Cardiac septum (tissue), 1 donor: ENCODE measurements at regions not wholly inside any gene's neighbourhood (a gene's known extent, or its start where the extent isn't known, plus 50 kb on each side); places are given as distances from the start of the nearest gene placed in this dataset.

ENCODE experiments used
- DNase-seq: peaks from one replicate; pipeline ENCODE4 v3.0.0-alpha.2; 2020; ENCODE audit warnings: low spot score
- intact Hi-C: fragments of 100-400 bp; cut with DNase I; formaldehyde crosslinking; loops from one replicate; pipeline ENCODE4 v1.14.0; 2022
- donor health status: DM: no; HTN: no; CAD: no.

DNA sequence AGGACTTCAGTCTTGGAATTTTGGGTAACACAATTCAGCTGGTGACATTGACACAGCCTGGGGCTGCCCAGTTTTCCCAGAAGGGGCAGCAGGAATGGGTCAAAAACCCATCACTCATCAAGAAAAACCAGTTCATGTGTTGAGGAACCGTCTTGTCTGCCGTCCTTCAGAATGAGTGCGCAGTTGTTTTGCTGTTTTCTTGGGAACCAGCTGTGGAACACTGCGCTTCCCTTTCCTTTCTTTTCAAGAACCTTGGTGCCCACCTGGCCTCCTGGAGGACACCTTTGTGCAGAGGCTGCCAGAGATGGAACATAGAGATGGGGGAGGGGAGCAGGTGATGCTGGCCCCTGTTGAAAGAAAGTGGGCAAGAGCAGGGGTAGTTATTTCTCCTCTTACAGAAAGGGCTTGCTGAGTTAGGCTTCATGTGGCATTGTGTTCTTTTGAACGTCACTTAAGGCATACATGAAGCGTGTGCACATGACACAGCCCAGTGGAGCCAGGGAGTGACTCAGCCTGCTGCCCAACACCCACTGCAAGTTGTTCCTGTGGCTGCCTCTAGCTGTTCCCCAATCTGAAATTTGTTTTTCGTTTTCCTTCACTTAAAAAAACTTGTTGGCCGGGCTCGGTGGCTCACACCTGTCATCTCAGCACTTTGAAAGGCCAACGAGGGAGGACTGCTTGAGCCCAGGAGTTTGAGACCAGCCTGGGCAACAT lies 87.4 kb upstream of the TNS3 start:
- DNase-seq = peak; percentile 81
- intact Hi-C loops = no loop called here

DNA sequence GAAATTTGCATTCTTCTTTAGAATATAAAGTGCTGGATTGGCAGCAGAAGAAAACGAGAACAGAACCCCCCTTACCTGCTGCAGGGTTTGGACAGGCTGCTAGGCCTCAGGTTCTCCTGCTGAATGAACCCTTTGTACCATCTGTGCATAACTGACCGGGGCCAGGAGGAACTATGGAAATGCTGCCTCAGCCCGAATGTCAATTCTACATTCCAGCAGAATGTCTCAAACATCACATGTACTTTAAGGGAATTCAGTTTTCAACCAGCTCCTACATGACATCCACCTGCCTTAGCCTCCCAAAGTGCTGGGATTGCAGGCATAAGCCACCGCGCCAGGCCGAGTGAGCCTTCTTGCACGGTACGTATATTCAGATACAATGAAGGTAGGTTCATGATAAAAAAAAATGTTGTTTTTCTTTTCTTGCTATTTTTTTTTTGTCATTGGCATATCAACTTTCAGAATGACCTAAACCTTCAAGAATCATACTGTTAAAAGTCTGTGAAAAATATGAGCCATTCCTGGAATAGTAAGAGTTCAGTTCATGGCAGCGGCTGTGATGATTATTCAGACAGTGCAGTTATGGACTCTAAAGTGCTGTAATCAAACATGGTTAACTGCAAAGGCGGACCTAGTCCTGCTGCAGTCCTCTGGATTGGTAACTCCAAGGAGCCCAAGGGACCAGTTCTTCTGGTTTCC lies 84.4 kb upstream of the TNS3 start:
- DNase-seq = peak; percentile 5
- intact Hi-C loops = no loop called here

DNA sequence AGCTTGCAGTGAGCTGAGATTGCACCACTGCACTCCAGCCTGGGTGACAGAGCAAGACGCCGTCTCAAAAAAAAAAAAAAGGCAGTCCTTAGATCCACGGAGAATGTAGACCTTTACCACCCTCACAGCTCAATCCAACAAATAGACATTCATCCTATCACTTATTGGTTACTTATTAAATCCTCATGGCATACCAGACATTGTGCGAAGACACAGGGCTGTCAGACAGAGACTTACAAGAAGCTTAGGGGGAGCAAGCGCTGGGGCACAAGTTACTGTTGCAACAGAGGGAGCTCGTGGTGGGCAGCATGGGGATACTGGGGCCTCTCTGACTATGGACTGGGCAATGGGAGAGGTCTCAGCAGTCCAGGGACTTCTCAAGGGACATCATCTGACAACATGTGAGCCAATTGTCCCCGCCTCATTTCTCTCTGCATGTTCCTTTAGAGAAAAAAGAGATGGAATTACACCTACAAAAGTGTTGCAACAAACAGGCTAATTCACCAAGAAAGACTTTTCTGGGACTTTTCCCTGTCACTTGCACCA lies 82.8 kb upstream of the TNS3 start:
- peak; percentile 26 for DNase-seq
- intact Hi-C loops = no loop called here

DNA sequence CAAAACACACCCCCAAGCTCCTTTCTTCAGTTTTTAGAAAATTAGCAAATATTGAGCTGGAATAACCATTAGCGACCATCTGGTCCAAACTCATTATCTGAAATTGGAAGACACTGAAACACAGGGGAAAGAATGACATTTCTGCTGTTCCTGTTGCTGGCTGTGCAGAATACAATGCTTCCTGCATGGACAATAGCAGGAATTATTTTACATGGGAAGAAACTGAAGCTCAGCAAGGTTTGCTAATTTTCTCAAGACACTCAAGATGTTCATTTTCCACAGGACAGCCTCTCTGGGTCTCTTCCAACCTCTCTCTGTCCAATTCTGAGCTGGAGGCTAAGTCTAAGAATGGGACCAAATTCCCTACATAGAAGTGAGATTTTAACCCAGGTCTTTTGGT lies 81.9 kb upstream of the TNS3 start:
- intact Hi-C loops = no loop called here

DNA sequence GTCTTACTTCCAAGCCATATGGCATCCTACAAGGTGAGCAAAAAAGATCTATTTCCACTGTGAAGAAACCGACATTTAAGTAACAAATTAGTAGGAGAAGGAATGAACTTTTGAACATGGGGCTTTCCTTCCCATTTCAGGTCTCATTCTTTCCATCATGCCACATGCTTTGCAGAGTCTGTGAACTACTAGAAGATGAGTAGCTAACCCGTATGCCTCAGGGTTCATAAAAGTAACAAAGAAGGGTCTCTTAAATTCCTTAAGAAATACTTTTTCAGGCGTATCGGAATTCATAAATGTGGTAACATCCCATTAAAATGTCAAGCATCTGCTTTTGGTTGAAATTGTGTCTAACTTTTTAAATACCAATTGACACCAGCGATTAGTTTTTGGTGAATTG lies 81.3 kb upstream of the TNS3 start:
- intact Hi-C loops = no loop called here
- DNase-seq = no peak

More for the DNA sequence above, 81.9 kb upstream of the TNS3 start:
- no peak for DNase-seq

DNA sequence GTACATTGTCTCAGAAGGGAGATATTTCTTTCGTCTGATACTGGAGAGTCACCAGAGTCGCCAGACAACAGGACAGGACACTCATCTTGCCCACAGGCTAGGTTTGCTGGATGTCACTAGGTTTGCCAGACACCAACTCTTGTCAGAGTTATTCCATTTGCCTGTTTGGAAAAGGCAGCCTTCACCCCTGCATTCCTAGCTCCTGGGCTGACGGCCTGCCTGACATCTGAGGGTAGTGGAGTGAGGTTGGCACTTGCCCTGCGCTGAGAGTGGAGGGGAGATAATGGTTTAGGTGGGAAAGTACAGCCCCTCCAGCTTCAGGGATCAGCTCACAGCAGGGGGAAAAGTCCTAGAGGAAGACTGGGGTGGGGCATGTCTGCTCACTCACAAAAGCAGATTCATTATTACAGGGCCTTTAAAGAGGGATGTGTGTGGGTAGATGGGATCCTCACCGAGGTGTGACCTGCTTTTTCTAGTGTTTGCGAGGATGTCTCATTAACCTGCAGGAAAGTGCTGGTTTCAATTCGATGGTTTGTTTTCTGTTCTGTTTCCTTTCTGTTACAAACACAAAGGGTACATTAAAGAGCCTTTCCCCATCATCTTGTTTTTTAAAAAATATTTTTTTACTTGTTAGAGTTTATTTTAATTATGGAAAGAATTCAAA lies 79.3 kb upstream of the TNS3 start:
- no peak for DNase-seq
- intact Hi-C loops = no loop called here

DNA sequence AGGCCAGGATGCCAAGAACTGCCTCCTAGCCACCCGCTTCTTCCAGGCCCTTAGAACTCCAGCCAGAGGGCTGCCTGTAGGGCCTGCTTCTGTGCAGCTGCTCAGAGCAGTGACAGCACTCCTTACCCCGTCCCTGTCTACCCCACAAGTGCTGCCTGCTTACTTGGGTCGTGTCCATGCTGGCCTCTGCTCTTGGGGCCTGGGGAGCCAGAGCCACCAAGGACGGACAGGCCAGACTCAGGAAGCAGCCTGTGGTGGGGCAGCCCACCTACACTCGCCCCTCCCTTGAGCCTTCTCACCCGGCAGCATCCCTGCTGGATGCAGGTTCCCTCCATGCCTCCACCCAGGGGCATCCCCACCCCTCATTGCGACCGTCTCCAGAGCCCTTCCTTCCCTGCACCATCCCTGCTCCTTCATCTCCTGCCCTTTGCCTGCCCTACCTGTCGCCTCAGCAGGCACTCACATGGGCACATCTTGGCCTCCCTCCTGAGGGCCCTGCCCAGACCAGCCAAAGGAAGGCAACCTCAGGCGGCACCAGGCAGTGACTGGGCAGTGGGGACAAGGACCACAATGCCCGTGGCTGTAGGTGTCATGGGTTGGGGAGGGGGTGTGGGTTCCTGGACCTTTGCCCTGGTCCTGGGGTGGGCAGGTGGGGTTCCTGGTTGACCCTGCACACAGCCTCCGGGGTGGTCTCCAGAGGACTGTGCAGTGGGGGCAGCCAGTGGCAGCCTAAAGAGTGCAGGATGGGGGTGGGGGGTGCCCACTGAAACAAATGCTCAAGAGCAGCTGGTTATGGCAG lies 78.0 kb upstream of the TNS3 start:
- intact Hi-C loops = no loop called here
- DNase-seq = no peak

DNA sequence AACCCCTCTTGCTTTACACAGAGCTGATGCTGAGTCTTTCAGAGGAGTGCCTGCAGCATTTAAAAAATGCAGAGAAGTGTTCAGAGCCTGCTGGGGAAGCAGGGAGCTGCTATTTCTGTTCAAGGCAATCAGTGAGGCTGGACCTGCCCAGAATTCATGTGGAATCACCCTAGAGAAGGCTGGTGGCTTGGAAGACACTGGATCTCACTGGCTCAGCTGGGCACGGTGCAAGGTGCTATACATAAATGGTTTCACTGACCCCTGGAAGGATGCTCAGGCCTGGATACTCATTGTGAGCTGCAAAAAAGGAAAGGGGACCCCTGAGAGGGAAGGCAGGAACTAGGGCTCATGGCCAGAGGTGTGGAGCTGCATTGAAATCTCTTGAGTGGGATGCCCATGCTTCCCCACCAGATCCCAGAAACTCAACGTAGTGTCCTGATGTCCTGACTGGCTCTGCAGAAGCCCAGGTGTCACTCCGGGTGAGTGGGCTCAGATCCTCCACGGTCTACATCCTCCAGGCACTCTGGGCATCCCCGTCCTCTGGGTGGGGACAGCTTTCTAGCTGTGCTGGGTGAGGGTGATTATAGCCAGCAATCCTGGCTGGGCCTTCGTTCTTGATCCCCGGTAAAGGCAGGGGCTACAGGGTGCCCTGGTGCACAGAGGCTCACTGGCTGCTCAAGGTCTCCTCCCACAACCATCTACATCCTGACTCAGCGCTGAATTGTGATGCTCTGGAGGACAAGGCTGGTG lies 77.2 kb upstream of the TNS3 start:
- intact Hi-C loops = no loop called here
- no peak for DNase-seq

DNA sequence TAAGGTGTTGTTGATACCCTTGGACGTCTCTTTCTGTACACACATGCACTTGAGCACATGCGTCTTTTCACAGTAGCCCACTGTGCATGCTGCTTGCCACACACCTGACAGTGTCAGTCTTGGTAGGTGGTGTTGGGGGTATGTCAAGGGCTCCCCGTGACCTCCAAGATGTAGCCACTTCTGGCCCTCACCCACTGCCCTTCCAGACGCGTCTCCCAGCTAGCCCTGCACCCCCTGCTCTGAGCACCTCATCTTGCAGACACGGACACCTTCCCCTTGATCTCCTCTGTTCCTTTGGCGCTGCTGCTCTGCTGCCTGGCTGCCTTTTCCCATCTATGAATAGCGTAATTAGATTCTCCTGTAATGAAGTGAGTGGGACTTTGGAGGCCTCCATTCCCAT lies 75.2 kb upstream of the TNS3 start:
- no peak for DNase-seq
- intact Hi-C loops = no loop called here

DNA sequence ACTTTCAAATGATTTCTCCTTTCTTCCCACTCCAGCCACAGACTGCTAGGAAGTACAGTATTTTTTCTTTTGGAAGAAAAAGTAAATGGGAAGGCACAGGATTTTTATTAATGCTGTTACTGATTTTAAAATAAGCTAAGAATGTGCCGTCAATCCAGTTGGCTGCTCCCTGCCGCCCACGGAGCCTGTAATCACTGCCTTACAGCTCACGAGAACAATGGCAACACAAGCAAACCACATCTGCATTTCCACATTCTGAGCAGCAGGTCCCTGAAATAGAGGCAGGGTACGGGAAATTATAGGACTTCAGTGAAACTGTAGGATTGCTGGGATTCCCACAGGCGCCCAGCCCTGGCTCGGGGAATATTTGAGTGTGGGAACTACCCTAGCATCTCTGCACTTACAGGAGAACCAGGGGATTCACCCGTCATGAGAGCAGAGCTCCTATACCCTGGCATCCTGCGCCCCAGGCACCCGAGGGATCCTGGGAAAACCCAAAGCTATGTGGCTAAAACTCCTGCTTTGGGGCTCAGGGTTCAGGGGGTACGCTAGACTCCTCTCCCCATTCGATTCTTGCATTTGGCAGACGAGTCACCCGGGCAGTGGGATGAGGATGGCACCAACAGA lies 72.9 kb upstream of the TNS3 start:
- intact Hi-C loops = no loop called here
- no peak for DNase-seq

DNA sequence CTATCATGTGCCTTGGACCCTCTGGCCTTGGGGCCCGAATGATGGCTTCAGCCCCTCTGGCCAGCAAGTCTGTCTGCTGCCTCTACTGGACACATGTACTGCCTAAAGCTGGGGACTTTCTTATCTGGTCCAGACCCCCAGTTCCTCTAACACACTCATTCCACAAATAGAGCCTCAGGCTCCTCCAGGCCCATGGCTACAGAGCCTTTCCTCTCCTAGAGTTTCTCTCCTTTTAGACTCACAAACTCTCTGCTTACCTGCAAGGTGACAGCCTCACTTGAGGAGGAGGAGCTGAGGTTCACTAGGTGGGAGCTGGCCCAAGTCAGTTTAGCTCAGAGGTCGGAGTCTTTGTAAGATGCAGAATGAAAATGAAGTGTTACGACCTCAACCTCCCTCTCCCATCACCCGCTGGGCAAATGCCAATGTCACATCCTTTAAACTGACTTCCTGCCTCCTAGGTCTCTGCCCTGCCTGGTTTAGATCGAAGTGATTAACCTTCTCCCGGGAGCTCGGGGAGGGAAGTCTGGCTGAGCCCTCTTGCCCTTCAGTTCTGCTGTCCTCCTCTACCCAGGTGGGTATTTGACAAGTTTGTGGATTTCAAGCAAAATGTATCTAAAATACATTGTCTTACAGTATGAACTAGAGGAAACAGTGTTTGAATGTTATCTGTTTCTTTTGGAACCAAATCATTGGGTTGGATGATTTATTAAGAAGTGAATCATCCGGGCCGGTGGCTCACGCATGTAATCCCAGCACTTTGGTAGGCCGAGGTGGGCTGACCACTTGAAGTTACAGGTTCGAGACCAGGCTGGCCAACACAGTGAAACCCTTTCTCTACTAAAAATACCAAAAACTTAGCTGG lies 71.9 kb upstream of the TNS3 start:
- intact Hi-C loops = no loop called here
- no peak for DNase-seq

DNA sequence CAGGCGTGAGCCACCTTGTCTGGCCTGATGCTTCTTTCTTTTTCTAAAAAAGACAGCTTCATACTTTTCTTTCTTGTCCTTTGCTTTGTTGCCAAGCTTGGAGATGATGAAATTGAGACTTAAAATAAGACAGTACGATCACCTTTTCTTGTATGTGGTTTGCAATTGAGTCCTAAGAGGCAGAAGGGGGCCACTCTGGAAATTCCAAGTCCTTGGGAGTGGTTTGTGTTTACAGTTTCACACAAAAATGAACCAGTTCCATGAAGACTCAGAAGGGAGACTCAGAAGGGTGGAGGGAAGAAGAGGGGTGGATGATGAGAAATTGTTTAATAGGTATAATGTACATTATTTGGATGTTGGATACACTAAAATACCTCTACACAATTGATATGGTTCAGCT lies 70.7 kb upstream of the TNS3 start:
- intact Hi-C loops = no loop called here
- no peak for DNase-seq

DNA sequence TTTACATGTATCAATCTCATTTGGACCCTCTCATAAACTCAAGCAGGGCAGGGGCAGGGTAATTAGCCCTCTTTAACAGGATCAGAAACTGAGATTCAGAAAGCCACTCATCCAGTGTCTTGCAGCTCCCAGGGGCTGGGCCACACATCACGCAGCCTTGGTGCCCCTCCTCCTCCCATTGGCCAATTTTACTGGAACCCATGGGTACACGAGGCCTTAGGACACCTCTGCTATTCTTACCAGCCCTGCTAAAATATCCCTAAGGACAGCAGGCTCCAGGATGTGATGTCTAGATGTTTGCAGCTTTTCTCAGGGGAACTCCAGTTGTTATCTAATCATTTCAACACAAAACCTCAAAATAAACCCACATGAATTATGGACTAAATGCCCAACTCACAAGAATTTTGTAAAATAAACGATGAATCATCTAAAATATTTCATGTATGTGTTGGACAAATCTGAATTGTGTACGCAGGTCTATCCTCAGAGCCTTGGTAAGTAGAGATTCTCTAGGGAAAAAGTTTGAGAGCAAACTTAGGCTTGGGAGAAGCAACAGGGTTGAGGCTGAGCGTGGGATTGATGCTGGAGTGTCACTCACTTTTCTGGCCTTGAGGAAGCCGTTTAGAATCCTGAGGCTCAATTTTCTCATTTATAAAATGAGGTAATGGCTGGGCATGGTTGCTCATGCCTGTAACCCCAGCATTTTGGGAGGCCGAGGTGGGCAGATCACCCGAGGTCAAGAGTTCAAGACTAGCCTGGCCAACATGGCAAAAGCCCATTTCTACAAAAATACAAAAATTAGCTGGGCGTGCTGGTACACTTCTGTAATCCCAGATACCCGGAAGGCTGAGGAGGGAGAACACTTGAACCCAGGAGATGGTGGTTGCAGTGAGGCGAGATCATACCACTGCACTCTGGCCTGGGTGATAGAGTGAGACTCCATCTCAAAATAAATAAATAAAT lies 69.7 kb upstream of the TNS3 start:
- no peak for DNase-seq
- intact Hi-C loops = no loop called here

DNA sequence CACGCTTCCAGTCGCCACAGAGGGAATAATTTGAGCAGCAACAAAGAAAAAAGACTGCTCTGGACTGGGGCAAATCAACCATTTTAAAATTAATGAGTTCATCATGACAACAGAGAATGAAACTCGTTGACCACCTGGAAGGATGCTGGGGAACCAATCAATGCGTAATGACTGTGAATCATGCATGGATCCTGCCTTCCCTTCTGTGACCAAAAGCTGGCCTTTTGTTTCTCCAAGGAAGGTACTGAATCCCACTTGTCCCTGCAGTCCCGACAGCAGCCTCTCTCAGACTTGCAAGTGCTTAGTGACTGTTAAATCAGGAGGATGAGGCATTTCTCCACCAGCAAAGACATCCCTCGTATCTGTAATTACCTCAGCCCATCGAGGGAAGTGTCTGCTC lies 68.0 kb upstream of the TNS3 start:
- DNase-seq = no peak
- intact Hi-C loops = no loop called here

DNA sequence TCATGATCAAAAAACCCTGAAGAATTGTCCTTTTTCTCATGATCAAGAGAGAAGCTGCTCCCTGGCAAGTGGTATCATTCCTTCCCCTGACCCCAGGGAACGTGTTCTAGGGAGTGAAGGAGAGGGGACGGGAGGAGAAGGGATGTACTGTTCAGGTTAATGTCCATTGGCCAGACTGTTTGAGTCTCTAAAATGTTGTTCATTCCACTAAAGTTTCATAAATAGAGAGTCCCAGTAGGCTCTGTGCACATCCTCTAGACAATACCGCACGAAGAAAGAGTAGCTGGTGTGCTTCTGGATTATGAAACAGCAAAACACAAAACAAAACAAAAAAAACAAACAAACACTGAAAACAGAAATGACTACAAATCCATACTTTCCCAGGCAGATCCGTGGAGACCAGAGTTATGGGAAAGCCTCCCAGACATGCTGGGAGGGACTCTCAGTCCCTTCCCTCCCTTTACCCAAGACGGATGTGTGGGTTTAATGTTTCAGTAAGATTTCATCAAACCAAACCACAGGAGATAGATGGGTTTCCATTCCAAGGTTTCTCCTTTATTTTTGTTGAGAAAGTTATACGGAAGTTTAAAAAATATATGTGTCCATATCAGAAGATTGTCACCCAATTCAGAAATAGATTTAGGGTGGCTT lies 66.5 kb upstream of the TNS3 start:
- DNase-seq = peak; percentile 43
- intact Hi-C loops = no loop called here

DNA sequence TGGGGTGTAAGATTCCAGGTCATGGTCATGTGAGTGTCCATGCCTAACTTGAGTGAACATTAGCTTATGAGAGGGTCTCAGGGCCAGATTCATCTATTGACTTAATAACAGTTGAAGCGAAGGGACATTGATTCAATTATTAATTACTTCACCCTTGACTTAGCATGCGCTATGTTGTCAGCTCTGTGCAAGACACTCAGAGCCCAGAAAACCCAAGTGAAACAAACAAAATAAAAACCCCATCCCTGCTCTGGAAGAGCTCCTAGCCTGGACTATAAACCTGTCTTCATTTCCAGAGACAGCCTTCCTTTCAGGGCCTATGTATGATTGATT lies 66.0 kb upstream of the TNS3 start:
- DNase-seq = no peak
- intact Hi-C loops = no loop called here
